ENCODE measurements at regions not wholly inside any gene's neighbourhood (a gene's known extent, or its start where the extent isn't known, plus 50 kb on each side); places are given as distances from the start of the nearest gene placed in this dataset.

- H3K9ac ChIP-seq (ENCODE audit: extremely low read depth, low read length, poor library complexity, severe bottlenecking), result no peak overlapping the region
- no peaks in the 10 kb centered on the region for H3K4me1 ChIP-seq (ENCODE audit: control insufficient read depth, insufficient read depth, low read length)
- H3K4me3 ChIP-seq (ENCODE audit: low read length), result no peak overlapping the region
- H3K9me3 Mint-ChIP-seq, result no peaks in the 10 kb centered on the region
- no peaks in the 10 kb centered on the region for H3K36me3 ChIP-seq (ENCODE audit: control insufficient read depth, insufficient read depth, low read length)
- H3K4me3 Mint-ChIP-seq, result no peak overlapping the region
- WGBS, 2 experiments (ENCODE audit: insufficient coverage in 1 of 2, insufficient read length in 1 of 2), result 88 to 96% methylated on average over 4 to 7 of the region's 8 CpGs
- H3K27ac Mint-ChIP-seq, result no peak overlapping the region
- TF ChIP-seq CTCF (conservative IDR thresholded peaks at IDR 0.05), result no peak
- no peaks in the 10 kb centered on the region for H3K4me1 Mint-ChIP-seq
- H3K36me3 Mint-ChIP-seq (ENCODE audit: low read depth), result no peaks in the 10 kb centered on the region
- H3K9me3 ChIP-seq (ENCODE audit: control insufficient read depth, low read length), result no peaks in the 10 kb centered on the region
- DNase-seq, result no peak
- H3K27ac ChIP-seq (ENCODE audit: low read depth, low read length), result no peak overlapping the region
- H3K27me3 Mint-ChIP-seq (ENCODE audit: insufficient read depth), result no peaks in the 10 kb centered on the region
- H3K27me3 ChIP-seq (ENCODE audit: control insufficient read depth, insufficient read depth, low read length, poor library complexity, severe bottlenecking), result no peaks in the 10 kb centered on the region
Observed at GRCh38 chr12:88737838-88738472, 157.7 kb upstream of the KITLG start.

GRCh38 chr12:88736031-88736430 lies 155.8 kb upstream of the KITLG start:
- 100% methylated on average over 1 of the region's 1 CpG; no CpG with 5 or more reads in 1 of the 2 experiments for WGBS, 2 experiments (ENCODE audit: insufficient coverage in 1 of 2, insufficient read length in 1 of 2)
- H3K27ac Mint-ChIP-seq, result no peak overlapping the region
- Histone ChIP-seq H3K9ac (ENCODE audit: extremely low read depth, low read length, poor library complexity, severe bottlenecking) (no peak overlapping the region), H3K27me3 (ENCODE audit: control insufficient read depth, insufficient read depth, low read length, poor library complexity, severe bottlenecking) (no peaks in the 10 kb centered on the region), H3K4me1 (ENCODE audit: control insufficient read depth, insufficient read depth, low read length) (no peaks in the 10 kb centered on the region), H3K36me3 (ENCODE audit: control insufficient read depth, insufficient read depth, low read length) (no peaks in the 10 kb centered on the region), H3K9me3 (ENCODE audit: control insufficient read depth, low read length) (no peaks in the 10 kb centered on the region), H3K4me3 (ENCODE audit: low read length) (no peak overlapping the region), H3K27ac (ENCODE audit: low read depth, low read length) (no peak overlapping the region)
- DNase-seq, result no peak
- no peaks in the 10 kb centered on the region for H3K27me3 Mint-ChIP-seq (ENCODE audit: insufficient read depth)
- H3K9me3 Mint-ChIP-seq, result no peaks in the 10 kb centered on the region
- no peaks in the 10 kb centered on the region for H3K36me3 Mint-ChIP-seq (ENCODE audit: low read depth)
- no peak overlapping the region for H3K4me3 Mint-ChIP-seq
- no peak for TF ChIP-seq CTCF (conservative IDR thresholded peaks at IDR 0.05)
- H3K4me1 Mint-ChIP-seq, result peaks cover 2% of the 10 kb centered on the region

GRCh38 chr12:88733008-88733407 lies 152.7 kb upstream of the KITLG start:
- 86% methylated on average over 2 of the region's 2 CpGs; no CpG with 5 or more reads in 1 of the 2 experiments for WGBS, 2 experiments (ENCODE audit: insufficient coverage in 1 of 2, insufficient read length in 1 of 2)
- H3K27me3 ChIP-seq (ENCODE audit: control insufficient read depth, insufficient read depth, low read length, poor library complexity, severe bottlenecking), result no peaks in the 10 kb centered on the region
- no peaks in the 10 kb centered on the region for H3K36me3 Mint-ChIP-seq (ENCODE audit: low read depth)
- DNase-seq, result no peak
- H3K4me1 Mint-ChIP-seq, result peaks cover 2% of the 10 kb centered on the region
- H3K36me3 ChIP-seq (ENCODE audit: control insufficient read depth, insufficient read depth, low read length), result no peaks in the 10 kb centered on the region
- H3K9me3 Mint-ChIP-seq, result no peaks in the 10 kb centered on the region
- TF ChIP-seq CTCF (conservative IDR thresholded peaks at IDR 0.05), result no peak
- no peaks in the 10 kb centered on the region for H3K9me3 ChIP-seq (ENCODE audit: control insufficient read depth, low read length)
- H3K9ac ChIP-seq (ENCODE audit: extremely low read depth, low read length, poor library complexity, severe bottlenecking), result no peak overlapping the region
- no peak overlapping the region for H3K4me3 Mint-ChIP-seq
- no peak overlapping the region for H3K27ac Mint-ChIP-seq
- H3K27ac ChIP-seq (ENCODE audit: low read depth, low read length), result no peak overlapping the region
- H3K4me1 ChIP-seq (ENCODE audit: control insufficient read depth, insufficient read depth, low read length), result no peaks in the 10 kb centered on the region
- H3K4me3 ChIP-seq (ENCODE audit: low read length), result no peak overlapping the region
- no peaks in the 10 kb centered on the region for H3K27me3 Mint-ChIP-seq (ENCODE audit: insufficient read depth)
